ENCODE measurements at regions not wholly inside any gene's neighbourhood (a gene's known extent, or its start where the extent isn't known, plus 50 kb on each side); places are given as distances from the start of the nearest gene placed in this dataset.
A peak's percentile ranks its signal among the peaks of the same experiment; 100 is the strongest.

DNA sequence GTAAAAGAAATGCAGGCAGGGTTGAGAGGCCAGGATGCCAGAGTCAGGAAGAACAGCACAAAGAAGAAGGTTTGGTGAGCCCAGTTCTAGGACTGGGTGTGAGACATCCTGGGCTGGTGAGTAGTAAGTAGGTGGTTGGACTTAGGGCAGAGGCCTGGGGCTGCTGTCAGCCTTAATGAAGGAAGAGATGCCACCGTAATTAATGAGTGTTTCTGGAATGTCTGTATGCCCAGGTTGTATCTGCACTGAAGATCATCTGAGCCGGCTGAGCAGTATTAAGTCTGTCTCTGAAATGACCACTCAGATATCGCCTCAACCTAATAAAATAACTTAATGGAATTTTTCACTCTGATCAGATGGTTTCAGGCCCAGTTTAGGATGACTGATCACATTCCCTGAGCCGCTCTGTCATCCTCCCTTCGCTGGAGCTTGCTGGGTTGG, 532.9 kb upstream of the IL12A start:
- no peak for DNase-seq (ENCODE audit: low read depth)
- TF ChIP-seq, protein P1, sequence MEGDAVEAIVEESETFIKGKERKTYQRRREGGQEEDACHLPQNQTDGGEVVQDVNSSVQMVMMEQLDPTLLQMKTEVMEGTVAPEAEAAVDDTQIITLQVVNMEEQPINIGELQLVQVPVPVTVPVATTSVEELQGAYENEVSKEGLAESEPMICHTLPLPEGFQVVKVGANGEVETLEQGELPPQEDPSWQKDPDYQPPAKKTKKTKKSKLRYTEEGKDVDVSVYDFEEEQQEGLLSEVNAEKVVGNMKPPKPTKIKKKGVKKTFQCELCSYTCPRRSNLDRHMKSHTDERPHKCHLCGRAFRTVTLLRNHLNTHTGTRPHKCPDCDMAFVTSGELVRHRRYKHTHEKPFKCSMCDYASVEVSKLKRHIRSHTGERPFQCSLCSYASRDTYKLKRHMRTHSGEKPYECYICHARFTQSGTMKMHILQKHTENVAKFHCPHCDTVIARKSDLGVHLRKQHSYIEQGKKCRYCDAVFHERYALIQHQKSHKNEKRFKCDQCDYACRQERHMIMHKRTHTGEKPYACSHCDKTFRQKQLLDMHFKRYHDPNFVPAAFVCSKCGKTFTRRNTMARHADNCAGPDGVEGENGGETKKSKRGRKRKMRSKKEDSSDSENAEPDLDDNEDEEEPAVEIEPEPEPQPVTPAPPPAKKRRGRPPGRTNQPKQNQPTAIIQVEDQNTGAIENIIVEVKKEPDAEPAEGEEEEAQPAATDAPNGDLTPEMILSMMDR (conservative IDR thresholded peaks at IDR 0.05; ENCODE audit: low read depth, low read length), result no peak
- no peak overlapping the region for H3K4me3 ChIP-seq (ENCODE audit: low read depth, low read length)

- TF ChIP-seq, protein P1 (conservative IDR thresholded peaks at IDR 0.05; ENCODE audit: low read depth, low read length), result no peak
- peak; percentile 22 for DNase-seq (ENCODE audit: low read depth)
- H3K4me3 ChIP-seq (ENCODE audit: low read depth, low read length), result no peak overlapping the region
These were observed 530.6 kb upstream of the IL12A start for GRCh38 chr3:159458010-159458409.

DNA sequence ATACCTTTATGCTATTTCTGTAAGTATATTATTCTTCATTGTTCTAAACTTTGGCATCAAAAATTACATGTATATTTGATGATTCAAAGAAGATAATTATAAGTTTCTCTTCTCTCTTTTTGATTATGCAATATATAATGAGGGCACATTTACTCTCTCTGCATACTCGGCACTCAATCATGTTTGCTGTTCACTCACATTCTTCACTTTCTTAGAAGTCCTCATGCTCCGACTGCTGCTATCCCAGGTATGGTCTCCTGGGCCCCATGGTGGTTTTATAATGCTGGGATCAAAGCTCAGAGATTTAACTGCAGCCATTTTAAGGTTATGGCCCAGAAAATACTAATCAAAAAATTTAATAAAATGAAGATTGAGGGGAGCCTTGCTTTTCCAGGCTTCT, 529.7 kb upstream of the IL12A start:
- no peak for DNase-seq (ENCODE audit: low read depth)
- TF ChIP-seq, protein P1 (conservative IDR thresholded peaks at IDR 0.05; ENCODE audit: low read depth, low read length), result no peak
- H3K4me3 ChIP-seq (ENCODE audit: low read depth, low read length), result no peak overlapping the region

DNA sequence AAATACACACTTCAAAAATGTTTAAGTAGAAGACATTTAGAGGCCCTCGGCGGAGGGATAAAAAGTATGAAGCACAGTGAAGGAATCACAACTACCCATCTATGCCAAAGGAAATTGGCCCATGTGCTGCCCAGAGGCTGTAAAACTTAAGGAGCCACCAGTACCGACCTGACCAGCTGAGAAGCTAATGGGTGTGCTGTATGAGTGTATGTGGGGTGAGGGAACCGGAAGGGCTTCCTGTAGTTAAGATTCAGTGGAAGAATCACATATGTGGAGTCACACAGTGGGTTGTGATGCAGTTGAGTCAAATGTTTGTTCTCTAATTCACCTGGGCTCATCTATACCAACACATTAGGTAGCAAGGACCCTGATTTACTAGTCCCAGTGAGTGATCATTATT, 516.0 kb upstream of the IL12A start:
- TF ChIP-seq, protein P1 (conservative IDR thresholded peaks at IDR 0.05; ENCODE audit: low read depth, low read length), result no peak
- no peak overlapping the region for H3K4me3 ChIP-seq (ENCODE audit: low read depth, low read length)
- DNase-seq (ENCODE audit: low read depth), result no peak

- TF ChIP-seq, protein P1 (conservative IDR thresholded peaks at IDR 0.05; ENCODE audit: low read depth, low read length), result no peak
- no peak for DNase-seq (ENCODE audit: low read depth)
- H3K4me3 ChIP-seq (ENCODE audit: low read depth, low read length), result no peak overlapping the region
These were observed 515.4 kb upstream of the IL12A start for GRCh38 chr3:159473206-159473605.

DNA sequence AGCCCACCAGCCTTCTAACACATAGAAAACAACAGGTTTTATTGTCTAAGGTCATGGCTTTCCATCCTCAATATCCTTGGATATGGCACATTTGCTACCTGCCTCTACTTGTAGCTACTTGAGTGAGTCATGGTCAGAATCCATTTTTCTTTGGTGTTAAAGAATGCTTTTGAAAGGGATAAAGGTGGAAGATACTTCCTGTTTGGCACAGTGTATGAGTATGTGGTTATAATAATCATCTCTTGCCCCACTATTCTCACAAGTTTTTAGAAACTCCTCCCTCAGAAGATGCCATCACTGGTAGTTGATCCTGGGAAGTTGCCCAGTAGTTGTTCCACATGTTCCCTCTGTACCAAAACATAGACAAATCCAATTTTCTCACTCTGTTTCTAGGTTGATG, 508.6 kb upstream of the IL12A start:
- TF ChIP-seq, protein P1 (conservative IDR thresholded peaks at IDR 0.05; ENCODE audit: low read depth, low read length), result no peak
- H3K4me3 ChIP-seq (ENCODE audit: low read depth, low read length), result no peak overlapping the region
- no peak for DNase-seq (ENCODE audit: low read depth)

DNA sequence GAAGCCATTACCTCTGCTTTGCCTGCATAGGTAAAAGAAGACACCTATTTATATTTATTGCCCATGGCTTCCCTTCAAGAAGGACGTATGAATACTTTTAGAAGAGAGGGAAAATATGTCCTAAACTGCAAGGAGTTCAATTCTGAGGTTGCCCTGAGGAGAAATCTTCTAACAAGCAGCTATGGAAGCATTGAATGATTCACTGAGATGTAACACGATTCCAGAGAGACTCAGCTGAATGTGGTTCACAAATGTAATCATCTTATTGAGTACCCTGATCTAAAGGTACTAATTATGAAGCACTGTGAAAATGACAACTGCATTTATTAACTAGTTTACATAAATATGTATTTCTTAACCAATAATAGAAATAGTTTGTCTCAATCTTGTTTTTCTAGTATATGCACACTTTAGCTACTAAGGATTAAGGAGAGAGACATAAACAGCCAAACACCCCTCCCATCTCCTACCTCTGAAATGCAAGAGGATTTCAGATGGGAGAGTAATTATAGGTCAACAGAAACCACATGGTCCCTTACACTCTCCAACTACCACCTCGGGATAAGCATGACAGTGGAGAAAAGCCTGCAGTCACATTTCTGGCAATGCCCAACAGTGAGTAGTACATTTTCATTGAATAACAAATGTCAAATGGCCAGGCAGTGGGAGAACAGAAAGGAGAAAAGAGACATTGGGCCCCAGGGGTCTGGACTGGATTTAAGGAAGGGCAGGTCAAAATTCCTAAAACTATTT, 506.2 kb upstream of the IL12A start:
- no peak overlapping the region for H3K4me3 ChIP-seq (ENCODE audit: low read depth, low read length)
- TF ChIP-seq, protein P1 (conservative IDR thresholded peaks at IDR 0.05; ENCODE audit: low read depth, low read length), result no peak
- DNase-seq (ENCODE audit: low read depth), result no peak
